ENCODE measurements at regions not wholly inside any gene's neighbourhood (a gene's known extent, or its start where the extent isn't known, plus 50 kb on each side); places are given as distances from the start of the nearest gene placed in this dataset.

GRCh38 chr1:55741516-55741915 lies 526.4 kb upstream of the USP24 start:
- no peak overlapping the region for H3K27ac ChIP-seq
- ATAC-seq: no peak
- H3K27me3 ChIP-seq: no peaks in the 10 kb centered on the region
- WGBS (ENCODE audit: insufficient coverage, low coverage, low lambda C conversion rate, missing lambda C conversion rate): 64% methylated on average over 1 of the region's 1 CpG
- H3K36me3 ChIP-seq: no peaks in the 10 kb centered on the region
- no peak for DNase-seq
- H3K4me3 ChIP-seq: no peak overlapping the region
- no peaks in the 10 kb centered on the region for H3K4me1 ChIP-seq
- TF ChIP-seq CTCF (IDR thresholded peaks at IDR 0.05) (no peak), POLR2A (IDR thresholded peaks at IDR 0.05) (no peak)
- no peaks in the 10 kb centered on the region for H3K9me3 ChIP-seq
- intact Hi-C loops (cut with DNase I): no loop called here

GRCh38 chr1:55735106-55735505 lies 519.9 kb upstream of the USP24 start:
- Histone ChIP-seq H3K27ac (no peak overlapping the region), H3K4me1 (no peaks in the 10 kb centered on the region), H3K4me3 (no peak overlapping the region), H3K9me3 (no peaks in the 10 kb centered on the region), H3K27me3 (no peaks in the 10 kb centered on the region), H3K36me3 (no peaks in the 10 kb centered on the region)
- TF ChIP-seq CTCF (IDR thresholded peaks at IDR 0.05) (no peak), POLR2A (IDR thresholded peaks at IDR 0.05) (no peak)
- no peak for ATAC-seq
- intact Hi-C loops (cut with DNase I): no loop called here
- no peak for DNase-seq

DNA sequence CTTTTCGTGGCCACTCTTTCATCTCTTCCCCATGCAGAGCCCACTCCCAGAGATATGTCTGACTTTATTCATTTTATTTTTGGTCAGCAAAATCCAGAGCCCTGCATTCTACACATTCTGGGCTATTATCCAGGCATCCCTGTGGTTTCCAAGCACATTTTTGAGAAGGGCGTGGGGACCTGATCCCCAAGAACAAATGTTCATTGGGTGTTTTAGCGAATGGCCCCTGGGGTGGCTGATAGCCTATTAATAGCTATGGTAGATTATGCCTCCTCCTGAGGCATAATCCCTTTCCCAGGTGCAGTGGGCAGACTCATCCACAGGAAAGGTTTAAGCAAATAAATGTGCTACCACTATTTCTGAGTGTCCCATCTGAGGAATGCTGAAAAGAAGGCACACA lies 511.8 kb upstream of the USP24 start:
- ATAC-seq (no peak), DNase-seq (no peak)
- 43% methylated on average over 3 of the region's 3 CpGs for WGBS (ENCODE audit: insufficient coverage, low coverage, low lambda C conversion rate, missing lambda C conversion rate)
- Histone ChIP-seq H3K4me3 (no peak overlapping the region), H3K27ac (no peak overlapping the region), H3K36me3 (no peaks in the 10 kb centered on the region), H3K4me1 (no peaks in the 10 kb centered on the region), H3K9me3 (no peaks in the 10 kb centered on the region), H3K27me3 (no peaks in the 10 kb centered on the region)
- intact Hi-C loops (cut with DNase I): no loop called here
- no peak for TF ChIP-seq CTCF (IDR thresholded peaks at IDR 0.05)
- no peak for TF ChIP-seq POLR2A (IDR thresholded peaks at IDR 0.05)

GRCh38 chr1:55725378-55725777 lies 510.2 kb upstream of the USP24 start:
- Histone ChIP-seq H3K4me1 (no peaks in the 10 kb centered on the region), H3K27me3 (no peaks in the 10 kb centered on the region), H3K4me3 (no peak overlapping the region), H3K9me3 (no peaks in the 10 kb centered on the region), H3K36me3 (no peaks in the 10 kb centered on the region), H3K27ac (no peak overlapping the region)
- no peak for DNase-seq
- no peak for TF ChIP-seq POLR2A (IDR thresholded peaks at IDR 0.05)
- no peak for TF ChIP-seq CTCF (IDR thresholded peaks at IDR 0.05)
- ATAC-seq: no peak
- WGBS (ENCODE audit: insufficient coverage, low coverage, low lambda C conversion rate, missing lambda C conversion rate): 93% methylated on average over 1 of the region's 1 CpG
- intact Hi-C loops (cut with DNase I): no loop called here

DNA sequence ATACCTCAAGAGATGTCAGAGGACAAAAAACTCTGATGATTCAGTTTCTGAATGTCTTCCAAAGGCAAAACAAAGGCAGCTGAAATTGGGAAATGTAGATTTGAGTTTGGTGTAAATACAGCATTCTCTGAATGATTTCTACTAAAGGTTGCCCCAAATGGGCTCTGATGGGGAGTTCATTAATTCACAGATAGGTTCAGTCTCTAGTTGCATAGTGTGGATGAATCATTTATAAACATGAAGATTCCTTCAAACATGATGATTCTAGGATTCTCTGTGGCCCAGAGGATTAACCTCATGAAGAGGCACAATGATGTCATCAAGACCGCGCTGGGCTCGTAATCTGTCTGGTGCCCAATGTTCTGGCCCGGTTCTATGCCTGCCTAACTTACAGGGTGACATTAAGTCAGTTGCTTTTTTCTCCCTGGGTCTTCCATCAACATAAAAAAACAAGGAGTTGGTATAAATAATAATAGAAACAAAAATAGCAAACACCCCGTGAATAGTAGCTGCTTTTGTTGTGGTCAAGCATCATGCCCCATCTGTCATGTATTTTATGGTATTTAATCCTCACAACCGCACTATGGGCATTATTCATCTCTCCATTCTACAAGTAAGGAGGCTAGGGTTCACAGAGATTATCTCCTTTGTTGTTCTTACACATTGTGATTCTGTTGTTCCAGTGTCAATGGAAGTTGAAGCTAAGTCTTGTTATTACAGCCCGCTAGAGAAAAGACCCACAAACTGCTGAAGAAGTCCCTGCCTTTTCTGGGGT lies 509.6 kb upstream of the USP24 start:
- Histone ChIP-seq H3K27ac (no peak overlapping the region), H3K36me3 (no peaks in the 10 kb centered on the region), H3K4me1 (no peaks in the 10 kb centered on the region), H3K27me3 (no peaks in the 10 kb centered on the region), H3K4me3 (no peak overlapping the region), H3K9me3 (no peaks in the 10 kb centered on the region)
- TF ChIP-seq CTCF (IDR thresholded peaks at IDR 0.05) (no peak), POLR2A (IDR thresholded peaks at IDR 0.05) (no peak)
- intact Hi-C loops (cut with DNase I): no loop called here
- ATAC-seq (no peak), DNase-seq (no peak)
- 77% methylated on average over 7 of the region's 7 CpGs for WGBS (ENCODE audit: insufficient coverage, low coverage, low lambda C conversion rate, missing lambda C conversion rate)
